Epithelial cell of proximal tubule (primary cell): ENCODE measurements at regions not wholly inside any gene's neighbourhood (a gene's known extent, or its start where the extent isn't known, plus 50 kb on each side); places are given as distances from the start of the nearest gene placed in this dataset.

Experiments
- DNase-seq: peaks from one replicate; pipeline ENCODE4 v3.0.0-alpha.2; 2011; ENCODE audit warnings: low read depth
- H3K4me3 ChIP-seq: 2 replicates; pipeline ENCODE4 v1.5.1; 2011; ENCODE audit warnings: low read depth, mild to moderate bottlenecking, low read length
- TF ChIP-seq, protein P1 (sequence below): conservative IDR thresholded peaks from 2 replicates; pipeline ENCODE4 v1.5.1; 2012; ENCODE audit warnings: low read depth, mild to moderate bottlenecking, low read length

DNA sequence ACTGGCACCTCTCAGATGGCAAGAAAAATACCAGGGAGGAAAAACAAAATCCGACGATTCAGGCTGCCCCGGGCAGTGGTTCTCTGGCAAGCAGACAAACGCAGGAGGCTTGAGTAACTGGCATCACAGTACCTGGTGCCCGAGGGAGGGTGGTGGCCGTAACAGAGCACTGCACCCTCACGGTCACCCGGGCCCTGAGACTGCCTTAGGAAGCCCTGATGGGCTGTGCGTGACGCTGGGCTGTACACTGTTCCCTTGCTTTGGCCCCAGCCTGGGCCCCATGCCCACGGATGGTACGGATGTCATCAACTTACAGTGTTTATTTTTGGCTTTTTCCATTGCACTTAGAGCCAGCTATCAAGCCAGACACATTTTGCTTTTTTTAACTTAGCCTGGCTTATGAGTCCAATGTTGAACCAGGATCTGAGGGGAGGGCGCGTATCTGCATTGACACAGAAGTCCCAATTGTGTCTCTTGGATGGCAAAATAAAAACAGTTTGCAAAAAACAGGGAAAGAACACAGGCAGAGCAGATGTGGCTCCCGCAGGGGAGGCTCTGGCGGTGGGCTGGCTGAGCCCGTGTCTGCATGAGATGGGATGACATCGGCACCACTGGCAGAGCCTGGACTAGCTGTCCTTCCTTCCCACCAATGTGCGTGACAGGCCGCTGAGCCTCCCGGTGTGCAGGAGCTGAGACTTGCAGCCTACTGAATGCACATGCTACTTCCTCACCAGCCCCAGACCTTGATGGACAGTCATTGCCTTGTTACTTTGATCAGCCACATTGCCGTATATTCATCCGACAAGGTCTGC, 287.7 kb downstream of the FOXL1 start:
- no peak overlapping the region for H3K4me3 ChIP-seq
- TF ChIP-seq, protein P1, sequence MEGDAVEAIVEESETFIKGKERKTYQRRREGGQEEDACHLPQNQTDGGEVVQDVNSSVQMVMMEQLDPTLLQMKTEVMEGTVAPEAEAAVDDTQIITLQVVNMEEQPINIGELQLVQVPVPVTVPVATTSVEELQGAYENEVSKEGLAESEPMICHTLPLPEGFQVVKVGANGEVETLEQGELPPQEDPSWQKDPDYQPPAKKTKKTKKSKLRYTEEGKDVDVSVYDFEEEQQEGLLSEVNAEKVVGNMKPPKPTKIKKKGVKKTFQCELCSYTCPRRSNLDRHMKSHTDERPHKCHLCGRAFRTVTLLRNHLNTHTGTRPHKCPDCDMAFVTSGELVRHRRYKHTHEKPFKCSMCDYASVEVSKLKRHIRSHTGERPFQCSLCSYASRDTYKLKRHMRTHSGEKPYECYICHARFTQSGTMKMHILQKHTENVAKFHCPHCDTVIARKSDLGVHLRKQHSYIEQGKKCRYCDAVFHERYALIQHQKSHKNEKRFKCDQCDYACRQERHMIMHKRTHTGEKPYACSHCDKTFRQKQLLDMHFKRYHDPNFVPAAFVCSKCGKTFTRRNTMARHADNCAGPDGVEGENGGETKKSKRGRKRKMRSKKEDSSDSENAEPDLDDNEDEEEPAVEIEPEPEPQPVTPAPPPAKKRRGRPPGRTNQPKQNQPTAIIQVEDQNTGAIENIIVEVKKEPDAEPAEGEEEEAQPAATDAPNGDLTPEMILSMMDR = no peak
- DNase-seq = no peak

- TF ChIP-seq, protein P1 = no peak
- DNase-seq = no peak
- H3K4me3 ChIP-seq = no peak overlapping the region
Observed at GRCh38 chr16:86866986-86867722, 288.8 kb downstream of the FOXL1 start.

DNA sequence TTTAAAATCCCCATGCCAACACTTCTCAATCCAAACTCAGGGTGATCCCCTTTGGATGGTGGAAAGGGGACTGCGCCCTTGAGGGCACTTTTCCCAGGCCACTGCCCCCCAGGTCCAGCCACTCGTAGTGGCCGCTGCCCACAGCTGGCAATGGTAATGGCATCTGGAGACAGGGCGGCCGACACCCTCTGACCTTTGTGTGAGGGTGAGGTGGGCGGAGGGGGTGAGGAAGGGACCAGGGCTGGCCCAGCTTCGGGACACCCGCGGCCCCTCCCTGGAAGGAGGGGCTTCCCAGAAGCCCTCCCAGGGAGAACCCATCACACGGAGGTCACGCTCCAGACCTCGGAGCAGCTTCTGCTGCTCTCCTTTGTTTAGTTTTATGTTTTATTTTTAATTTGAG, 289.7 kb downstream of the FOXL1 start:
- no peak overlapping the region for H3K4me3 ChIP-seq
- TF ChIP-seq, protein P1 = no peak
- DNase-seq = no peak

- TF ChIP-seq, protein P1 = no peak
- no peak for DNase-seq
- H3K4me3 ChIP-seq = no peak overlapping the region
Observed at GRCh38 chr16:86868786-86869185, 290.4 kb downstream of the FOXL1 start.

DNA sequence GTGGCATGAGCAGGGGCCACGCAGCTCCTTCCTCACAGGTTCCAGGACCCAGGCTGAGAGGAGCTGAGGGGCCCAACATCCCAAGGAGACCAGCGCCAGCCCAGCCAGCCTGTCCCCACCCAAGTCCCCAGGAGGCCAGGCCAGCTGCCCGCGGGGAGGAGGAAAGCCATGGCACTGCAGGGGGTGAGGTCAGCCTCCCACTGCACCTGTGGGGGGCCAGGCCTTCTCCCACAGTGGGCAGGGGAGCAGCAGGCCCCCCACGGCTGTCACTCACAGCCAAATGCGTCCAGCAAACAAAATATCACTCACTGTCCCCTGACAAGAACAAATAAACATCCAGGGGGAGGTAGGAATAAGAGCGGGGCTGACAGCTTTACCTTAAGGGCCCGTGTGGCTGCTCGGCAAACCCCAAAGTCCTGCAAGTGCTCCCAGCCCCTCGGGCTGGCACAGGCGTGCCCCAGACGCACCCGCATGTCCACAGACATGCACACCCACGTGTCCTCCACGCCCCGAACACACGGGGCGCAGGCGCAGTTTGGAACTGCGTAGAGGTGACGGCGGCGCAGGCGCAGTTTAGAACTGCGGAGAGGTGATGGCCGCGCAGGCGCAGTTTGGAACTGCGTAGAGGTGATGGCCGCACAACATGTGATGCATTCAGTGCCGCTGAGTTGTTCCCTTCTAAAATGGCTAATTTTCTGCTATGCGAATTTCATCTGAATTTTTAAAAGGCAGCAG, 291.1 kb downstream of the FOXL1 start:
- TF ChIP-seq, protein P1 = no peak
- no peak for DNase-seq
- H3K4me3 ChIP-seq = no peak overlapping the region

DNA sequence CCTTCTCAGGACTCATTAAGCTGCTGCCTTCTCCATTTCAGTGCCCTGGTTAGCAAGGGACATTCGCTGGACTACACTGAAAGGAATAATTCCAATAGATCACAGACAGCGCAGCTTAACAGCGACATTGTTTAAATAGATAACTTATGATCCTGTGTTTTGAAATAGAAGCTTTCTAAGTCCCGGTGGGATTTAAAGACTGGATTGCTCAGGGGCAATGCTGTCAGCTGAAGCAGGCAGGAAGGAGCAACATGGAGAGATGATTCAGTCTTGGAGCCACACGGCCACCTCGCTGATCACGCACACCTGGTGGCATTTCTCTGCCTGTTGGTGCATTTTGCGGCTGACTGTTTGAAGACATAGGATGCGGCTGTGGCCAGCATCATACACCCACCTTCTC, 292.0 kb downstream of the FOXL1 start:
- no peak overlapping the region for H3K4me3 ChIP-seq
- DNase-seq = no peak
- TF ChIP-seq, protein P1 = no peak
